GM12878 (cell line): ENCODE measurements at regions not wholly inside any gene's neighbourhood (a gene's known extent, or its start where the extent isn't known, plus 50 kb on each side); places are given as distances from the start of the nearest gene placed in this dataset.

ENCODE experiments used
- ATAC-seq: fragments of 200-7000 bp; cut with Tn5 transposase; 3 replicates; pipeline ENCODE4 v1.9.1; 2020; ENCODE audit warnings: mild to moderate bottlenecking, moderate library complexity
- BruUV-seq: library from RNA; stranded (reverse); fragments of 400-500 nt; replicated peaks from 2 replicates; lab custom pipeline; 2021; lab: Mats Ljungman, UMichigan
- CTCF ChIA-PET: fragments of 300-600 bp; sonication (Branson Sonifier 250); formaldehyde crosslinking; extraction: SDS; loops from one replicate; lab custom pipeline; 2021; ENCODE audit warnings: inconsistent platforms; lab: Yijun Ruan, JAX
- POLR2A ChIA-PET: fragments of 350-600 bp; formaldehyde crosslinking; extraction: SDS; loops from one replicate; lab custom pipeline; 2021; ENCODE audit warnings: inconsistent platforms; lab: Charles Lee
- RAD21 ChIA-PET: fragments of 300-600 bp; sonication (Branson Sonifier 250); formaldehyde crosslinking; loops from one replicate; lab custom pipeline; 2023; ENCODE audit warnings: antibody characterized with exemption; ENCODE audit not compliant: unreplicated experiment; lab: Charles Lee
- SMC1A ChIA-PET: fragments of 300-600 bp; sonication (Branson Sonifier 250); formaldehyde crosslinking; loops from one replicate; lab custom pipeline; 2023; ENCODE audit not compliant: unreplicated experiment, uncharacterized antibody; lab: Charles Lee
- DNase-seq: peaks from one replicate; pipeline ENCODE4 v3.0.0-alpha.2; 2011; ENCODE audit warnings: low read depth, low spot score
- FAIRE-seq: peaks from 3 replicates; lab custom pipeline; 2011; peaks lifted over from hg19 to GRCh38; lab: Jason Lieb, UNC
- H2AFZ ChIP-seq: 2 replicates; pipeline ENCODE4 v1.6.0; 2011; ENCODE audit warnings: low read depth, low read length, control low read depth; ENCODE audit not compliant: control insufficient read depth
- H3K27ac ChIP-seq: 2 replicates; pipeline ENCODE4 v1.5.1; 2011; ENCODE audit warnings: control low read depth; ENCODE audit not compliant: control insufficient read depth, insufficient read depth
- H3K27me3 ChIP-seq, 2 experiments: replicated peaks in 1 of 2; 2 replicates each; pipeline versions ENCODE4 v1.6.0 to v1.6.1; 2011; ENCODE audit warnings: low read length in 1 of 2; ENCODE audit not compliant: control insufficient read depth in 2 of 2, insufficient read depth in 2 of 2
- H3K36me3 ChIP-seq, 2 experiments: 2 replicates each; pipeline ENCODE4 v1.5.1; 2011; ENCODE audit warnings: low read length in 1 of 2; ENCODE audit not compliant: control insufficient read depth in 2 of 2, insufficient read depth in 2 of 2
- H3K4me1 ChIP-seq: 2 replicates; pipeline ENCODE4 v1.6.1; 2011; ENCODE audit warnings: mild to moderate bottlenecking, low read length, moderate library complexity, mixed read lengths; ENCODE audit not compliant: control insufficient read depth, insufficient read depth
- H3K4me2 ChIP-seq: 2 replicates; pipeline ENCODE4 v1.6.0; 2011; ENCODE audit warnings: control low read depth; ENCODE audit not compliant: control insufficient read depth, insufficient read depth
- H3K4me3 ChIP-seq: fragments of 200-600 bp; sonication (generic); 2 replicates; pipeline ENCODE4 v1.5.1; 2016
- H3K79me2 ChIP-seq: 2 replicates; pipeline ENCODE4 v1.6.0; 2011; ENCODE audit warnings: low read length; ENCODE audit not compliant: control insufficient read depth, insufficient read depth
- H3K9ac ChIP-seq: 2 replicates; pipeline ENCODE4 v1.8.0; 2011; ENCODE audit warnings: low read length, control low read depth, mixed read lengths; ENCODE audit not compliant: control insufficient read depth, insufficient read depth
- H3K9me3 ChIP-seq: replicated peaks from 3 replicates; pipeline ENCODE4 v1.5.1; 2011; ENCODE audit warnings: mild to moderate bottlenecking, low read length; ENCODE audit not compliant: control insufficient read depth, insufficient read depth
- H4K20me1 ChIP-seq: 2 replicates; pipeline ENCODE4 v1.6.0; 2011; ENCODE audit not compliant: control insufficient read depth, insufficient read depth
- GATAD2B ChIP-seq: fragments of 450-650 bp; conservative IDR thresholded peaks from 2 replicates; pipeline ENCODE4 v1.6.1; 2017; ENCODE audit warnings: low read depth, mild to moderate bottlenecking, moderate library complexity
- MYB ChIP-seq: fragments of 150-350 bp; IDR thresholded peaks from 2 replicates; pipeline ENCODE4 v1.6.1; 2014; ENCODE audit warnings: mild to moderate bottlenecking, low read depth, low read length, borderline replicate concordance
- PRDM15 ChIP-seq: fragments of 450-650 bp; formaldehyde crosslinking; IDR thresholded peaks from 2 replicates; pipeline ENCODE4 v1.4.0; 2020; ENCODE audit warnings: mild to moderate bottlenecking, moderate library complexity
- SMAD1 ChIP-seq: fragments of 450-650 bp; IDR thresholded peaks from 2 replicates; pipeline ENCODE4 v1.6.1; 2018; ENCODE audit warnings: mild to moderate bottlenecking, low read depth; ENCODE audit not compliant: partially characterized antibody
- TBL1XR1 ChIP-seq: IDR thresholded peaks from 2 replicates; pipeline ENCODE4 v1.6.1; 2012; ENCODE audit warnings: low read depth, low read length, improper control_type of control experiment
- WGBS: methylation state at CpG from one replicate; pipeline ENCODE4 v1.1.6; 2016; ENCODE audit warnings: low lambda C conversion rate; ENCODE audit not compliant: insufficient replicate concordance, insufficient coverage; ENCODE audit errors: missing lambda C conversion rate; 5-methylcytosine and 5-hydroxymethylcytosine counted together
- in situ Hi-C: fragments of 300-500 bp; cut with MboI; formaldehyde crosslinking; loops from 9 replicates; pipeline ENCODE4 v1.14.3; 2018; ENCODE audit warnings: mixed read lengths
- intact Hi-C: fragments of 100-400 bp; cut with micrococcal nuclease; formaldehyde crosslinking; loops from one replicate; pipeline ENCODE4 v1.14.2; 2022; ENCODE audit not compliant: unreplicated experiment
- TF ChIP-seq, protein P1 (sequence below): IDR thresholded peaks from 2 replicates; pipeline ENCODE4 v1.6.1; 2012; ENCODE audit warnings: low read length, inconsistent platforms
- TF ChIP-seq, protein P2 (sequence below): IDR thresholded peaks from 2 replicates; pipeline ENCODE4 v1.6.1; 2012; ENCODE audit warnings: improper control_type of control experiment, low read depth, low read length; ENCODE audit not compliant: insufficient replicate concordance

DNA sequence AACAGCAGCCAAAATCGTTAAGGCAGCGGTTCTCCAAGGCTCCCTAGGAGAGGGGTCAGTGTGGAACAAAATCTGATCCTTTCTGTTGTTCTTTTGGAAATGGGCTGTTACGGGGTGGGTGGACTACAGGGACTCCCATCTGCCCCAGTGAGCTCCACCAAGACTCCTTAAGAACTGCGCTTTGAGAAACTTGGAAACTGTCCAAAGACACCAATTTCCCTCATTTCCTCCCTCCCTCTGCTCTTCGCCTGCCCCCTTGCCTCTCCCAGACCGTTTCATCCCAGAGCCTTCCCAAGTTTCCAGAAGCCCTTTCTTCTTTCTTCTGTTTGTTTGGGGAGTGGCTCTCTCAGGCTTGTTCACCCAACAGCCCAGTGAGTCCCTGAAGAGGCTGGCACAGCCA is 205.4 kb downstream of the COPRS start:
- Histone ChIP-seq H4K20me1 (no peaks in the 10 kb centered on the region), H3K4me1 (no peaks in the 10 kb centered on the region), H3K27me3 (0 out of 4 replicates have a peak, but pooled peaks cover 0 to 2% of the 10 kb centered on the region in 2 experiments), H3K4me3 (no peak overlapping the region), H3K9me3 (no peaks in the 10 kb centered on the region), H3K79me2 (no peaks in the 10 kb centered on the region), H3K4me2 (no peak overlapping the region), H3K36me3 (no peaks in the 10 kb centered on the region), H3K27ac (no peak overlapping the region), H2AFZ (no peak overlapping the region), H3K9ac (no peak overlapping the region)
- FAIRE-seq: no peak
- BruUV-seq: no TSS peak
- TF ChIP-seq, protein P1, sequence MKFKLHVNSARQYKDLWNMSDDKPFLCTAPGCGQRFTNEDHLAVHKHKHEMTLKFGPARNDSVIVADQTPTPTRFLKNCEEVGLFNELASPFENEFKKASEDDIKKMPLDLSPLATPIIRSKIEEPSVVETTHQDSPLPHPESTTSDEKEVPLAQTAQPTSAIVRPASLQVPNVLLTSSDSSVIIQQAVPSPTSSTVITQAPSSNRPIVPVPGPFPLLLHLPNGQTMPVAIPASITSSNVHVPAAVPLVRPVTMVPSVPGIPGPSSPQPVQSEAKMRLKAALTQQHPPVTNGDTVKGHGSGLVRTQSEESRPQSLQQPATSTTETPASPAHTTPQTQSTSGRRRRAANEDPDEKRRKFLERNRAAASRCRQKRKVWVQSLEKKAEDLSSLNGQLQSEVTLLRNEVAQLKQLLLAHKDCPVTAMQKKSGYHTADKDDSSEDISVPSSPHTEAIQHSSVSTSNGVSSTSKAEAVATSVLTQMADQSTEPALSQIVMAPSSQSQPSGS: no peak
- no peak for TF ChIP-seq TBL1XR1
- TF ChIP-seq PRDM15 (CRISPR knock-in tag): no peak
- no peak for TF ChIP-seq MYB
- TF ChIP-seq SMAD1: no peak
- TF ChIP-seq, protein P2, sequence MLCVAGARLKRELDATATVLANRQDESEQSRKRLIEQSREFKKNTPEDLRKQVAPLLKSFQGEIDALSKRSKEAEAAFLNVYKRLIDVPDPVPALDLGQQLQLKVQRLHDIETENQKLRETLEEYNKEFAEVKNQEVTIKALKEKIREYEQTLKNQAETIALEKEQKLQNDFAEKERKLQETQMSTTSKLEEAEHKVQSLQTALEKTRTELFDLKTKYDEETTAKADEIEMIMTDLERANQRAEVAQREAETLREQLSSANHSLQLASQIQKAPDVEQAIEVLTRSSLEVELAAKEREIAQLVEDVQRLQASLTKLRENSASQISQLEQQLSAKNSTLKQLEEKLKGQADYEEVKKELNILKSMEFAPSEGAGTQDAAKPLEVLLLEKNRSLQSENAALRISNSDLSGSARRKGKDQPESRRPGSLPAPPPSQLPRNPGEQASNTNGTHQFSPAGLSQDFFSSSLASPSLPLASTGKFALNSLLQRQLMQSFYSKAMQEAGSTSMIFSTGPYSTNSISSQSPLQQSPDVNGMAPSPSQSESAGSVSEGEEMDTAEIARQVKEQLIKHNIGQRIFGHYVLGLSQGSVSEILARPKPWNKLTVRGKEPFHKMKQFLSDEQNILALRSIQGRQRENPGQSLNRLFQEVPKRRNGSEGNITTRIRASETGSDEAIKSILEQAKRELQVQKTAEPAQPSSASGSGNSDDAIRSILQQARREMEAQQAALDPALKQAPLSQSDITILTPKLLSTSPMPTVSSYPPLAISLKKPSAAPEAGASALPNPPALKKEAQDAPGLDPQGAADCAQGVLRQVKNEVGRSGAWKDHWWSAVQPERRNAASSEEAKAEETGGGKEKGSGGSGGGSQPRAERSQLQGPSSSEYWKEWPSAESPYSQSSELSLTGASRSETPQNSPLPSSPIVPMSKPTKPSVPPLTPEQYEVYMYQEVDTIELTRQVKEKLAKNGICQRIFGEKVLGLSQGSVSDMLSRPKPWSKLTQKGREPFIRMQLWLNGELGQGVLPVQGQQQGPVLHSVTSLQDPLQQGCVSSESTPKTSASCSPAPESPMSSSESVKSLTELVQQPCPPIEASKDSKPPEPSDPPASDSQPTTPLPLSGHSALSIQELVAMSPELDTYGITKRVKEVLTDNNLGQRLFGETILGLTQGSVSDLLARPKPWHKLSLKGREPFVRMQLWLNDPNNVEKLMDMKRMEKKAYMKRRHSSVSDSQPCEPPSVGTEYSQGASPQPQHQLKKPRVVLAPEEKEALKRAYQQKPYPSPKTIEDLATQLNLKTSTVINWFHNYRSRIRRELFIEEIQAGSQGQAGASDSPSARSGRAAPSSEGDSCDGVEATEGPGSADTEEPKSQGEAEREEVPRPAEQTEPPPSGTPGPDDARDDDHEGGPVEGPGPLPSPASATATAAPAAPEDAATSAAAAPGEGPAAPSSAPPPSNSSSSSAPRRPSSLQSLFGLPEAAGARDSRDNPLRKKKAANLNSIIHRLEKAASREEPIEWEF: no peak
- no peak for TF ChIP-seq GATAD2B
- 17% methylated on average over 5 of the region's 6 CpGs for WGBS
- intact Hi-C loops (no loop called here), in situ Hi-C loops (no loop called here)
- RAD21 ChIA-PET: no interaction called here
- no peak for ATAC-seq
- CTCF ChIA-PET: no interaction called here
- SMC1A ChIA-PET: no interaction called here
- no peak for DNase-seq
- POLR2A ChIA-PET: no interaction called here
